PC-3 (cell line): ENCODE measurements at regions not wholly inside any gene's neighbourhood (a gene's known extent, or its start where the extent isn't known, plus 50 kb on each side); places are given as distances from the start of the nearest gene placed in this dataset.

ENCODE experiments used
- EZH2 ChIP-seq: fragments of 300-600 bp; sonication (generic); IDR thresholded peaks from one replicate; pipeline ENCODE4 v1.6.1; 2017; ENCODE audit warnings: antibody characterized with exemption, mild to moderate bottlenecking, low read length; ENCODE audit not compliant: unreplicated experiment
- TF ChIP-seq, protein P1 (sequence below): fragments of 300-600 bp; sonication (generic); conservative IDR thresholded peaks from 2 replicates; pipeline ENCODE4 v1.5.1; 2017; ENCODE audit warnings: antibody characterized with exemption, low read depth, mild to moderate bottlenecking, low read length

DNA sequence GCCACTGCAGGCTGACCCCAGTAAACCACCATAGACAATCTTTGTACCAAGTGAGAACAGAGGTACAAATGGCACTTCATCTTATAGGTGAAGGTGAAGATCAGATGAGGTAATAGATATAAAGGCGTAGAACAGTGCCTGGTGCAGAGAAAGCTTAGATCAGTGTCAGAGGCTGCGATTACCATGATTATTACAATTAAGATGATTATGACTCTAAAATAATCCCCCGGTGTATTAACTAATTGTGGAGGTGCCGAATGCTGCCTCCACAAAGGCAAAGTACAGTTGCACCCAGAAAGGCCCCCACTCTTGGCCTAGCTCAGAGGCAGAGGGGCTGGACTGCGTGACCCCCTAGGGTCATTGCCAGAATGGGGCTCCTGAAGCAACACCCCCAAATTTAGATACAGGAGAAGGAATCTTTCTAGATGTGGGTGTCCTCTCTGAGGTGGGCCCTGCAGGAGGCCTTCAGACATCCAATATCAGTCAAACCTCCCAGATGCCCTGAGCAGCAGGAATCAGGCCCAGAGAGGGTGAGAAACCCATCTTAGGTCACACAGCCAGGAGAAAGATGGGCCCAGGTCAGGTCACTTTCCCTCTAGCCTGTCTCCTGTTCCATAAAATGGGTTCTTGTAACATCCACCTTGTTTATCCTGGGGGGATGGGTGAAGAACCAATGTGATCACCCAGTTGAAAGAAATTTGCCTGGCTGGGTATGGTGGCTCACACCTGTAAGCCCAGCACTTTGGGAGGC lies 139.8 kb downstream of the PHETA1 start:
- no peak for TF ChIP-seq EZH2
- TF ChIP-seq, protein P1, sequence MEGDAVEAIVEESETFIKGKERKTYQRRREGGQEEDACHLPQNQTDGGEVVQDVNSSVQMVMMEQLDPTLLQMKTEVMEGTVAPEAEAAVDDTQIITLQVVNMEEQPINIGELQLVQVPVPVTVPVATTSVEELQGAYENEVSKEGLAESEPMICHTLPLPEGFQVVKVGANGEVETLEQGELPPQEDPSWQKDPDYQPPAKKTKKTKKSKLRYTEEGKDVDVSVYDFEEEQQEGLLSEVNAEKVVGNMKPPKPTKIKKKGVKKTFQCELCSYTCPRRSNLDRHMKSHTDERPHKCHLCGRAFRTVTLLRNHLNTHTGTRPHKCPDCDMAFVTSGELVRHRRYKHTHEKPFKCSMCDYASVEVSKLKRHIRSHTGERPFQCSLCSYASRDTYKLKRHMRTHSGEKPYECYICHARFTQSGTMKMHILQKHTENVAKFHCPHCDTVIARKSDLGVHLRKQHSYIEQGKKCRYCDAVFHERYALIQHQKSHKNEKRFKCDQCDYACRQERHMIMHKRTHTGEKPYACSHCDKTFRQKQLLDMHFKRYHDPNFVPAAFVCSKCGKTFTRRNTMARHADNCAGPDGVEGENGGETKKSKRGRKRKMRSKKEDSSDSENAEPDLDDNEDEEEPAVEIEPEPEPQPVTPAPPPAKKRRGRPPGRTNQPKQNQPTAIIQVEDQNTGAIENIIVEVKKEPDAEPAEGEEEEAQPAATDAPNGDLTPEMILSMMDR = no peak
